AG04450 (cell line): ENCODE measurements at regions not wholly inside any gene's neighbourhood (a gene's known extent, or its start where the extent isn't known, plus 50 kb on each side); places are given as distances from the start of the nearest gene placed in this dataset.
"Not testable (repeated sequence)": the region's sequence is repeated elsewhere in the genome, so short reads cannot be mapped to it uniquely, and the experiment has no call there.

ENCODE experiments used
- CTCF ChIA-PET: fragments of 300-600, 350-600 bp; formaldehyde crosslinking; extraction: SDS; loops from one replicate; lab custom pipeline; 2022; ENCODE audit warnings: antibody characterized with exemption, inconsistent platforms; lab: Charles Lee
- POLR2A ChIA-PET: fragments of 350-600 bp; formaldehyde crosslinking; extraction: SDS; loops from one replicate; lab custom pipeline; 2021; ENCODE audit warnings: antibody characterized with exemption, inconsistent platforms; lab: Yijun Ruan, JAX
- DNase-seq: peaks from one replicate; pipeline ENCODE4 v3.0.0-alpha.2; 2011; ENCODE audit warnings: low read depth, low spot score
- H3K27ac ChIP-seq: one replicate; pipeline ENCODE4 v1.5.1; 2012; ENCODE audit warnings: low read depth, low read length, control low read depth
- H3K27me3 ChIP-seq: one replicate; pipeline ENCODE4 v1.6.0; 2012; ENCODE audit warnings: low read length; ENCODE audit not compliant: control insufficient read depth, insufficient read depth
- H3K4me3 ChIP-seq: 2 replicates; pipeline ENCODE4 v1.5.1; 2011; ENCODE audit warnings: mild to moderate bottlenecking, low read depth, low read length, control low read depth
- H3K9me3 ChIP-seq: 2 replicates; pipeline ENCODE4 v1.5.1; 2012; ENCODE audit warnings: low read length; ENCODE audit not compliant: control insufficient read depth, insufficient read depth
- TF ChIP-seq, protein P1 (sequence below): IDR thresholded peaks from 2 replicates; pipeline ENCODE4 v1.5.1; 2011; ENCODE audit warnings: low read depth, low read length, control low read depth, inconsistent platforms

DNA sequence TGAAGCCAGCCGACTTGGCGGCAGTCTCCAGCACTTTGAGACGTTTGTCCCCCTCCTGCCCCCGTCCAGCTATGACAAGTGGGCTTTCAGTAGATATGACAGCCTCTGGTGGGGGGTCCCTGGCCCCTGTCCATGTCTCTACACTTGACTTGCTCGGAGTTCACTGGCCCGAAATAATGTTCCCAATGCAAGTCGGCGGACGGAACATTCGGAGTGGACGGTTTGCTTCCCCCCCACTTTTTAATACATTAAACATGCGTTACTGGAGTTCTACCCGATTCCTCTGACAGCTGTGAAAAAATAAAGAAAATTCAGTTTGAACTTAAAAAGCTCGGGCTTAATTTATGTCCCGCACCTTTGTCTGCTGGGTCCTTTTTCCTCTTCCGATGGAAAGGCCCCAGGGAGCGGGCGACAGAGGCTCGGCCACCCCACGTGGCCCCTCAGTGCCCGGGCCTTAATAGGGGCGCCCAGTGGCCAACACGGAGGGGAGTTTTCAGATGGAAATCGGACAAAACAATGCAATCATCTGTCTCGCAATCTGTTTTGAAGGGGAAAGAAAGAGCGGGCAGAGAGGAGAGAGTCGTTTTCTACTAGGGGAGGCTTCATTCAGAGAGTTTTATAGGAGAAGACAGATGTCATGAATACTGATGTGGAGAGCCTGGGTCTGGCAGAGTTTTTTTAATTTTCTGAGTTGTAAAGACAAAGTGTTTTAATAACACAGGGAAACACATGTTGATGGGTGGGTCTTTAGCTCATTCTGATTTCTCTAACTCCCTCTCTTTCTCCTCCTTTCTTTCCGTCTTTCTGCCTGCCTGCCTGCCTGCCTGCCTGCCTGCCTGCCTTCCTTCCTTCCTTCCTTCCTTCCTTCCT lies 50.2 kb downstream of the SMIM38 start:
- no peak overlapping the region for H3K27ac ChIP-seq
- ChIA-PET CTCF (interaction anchor here (0.6 kb wide), 1 partner anchor 93 kb away, joined by 3 read pairs; no protein-coding TSS in a partner anchor), POLR2A (no interaction called here)
- peaks cover 7% of the 10 kb centered on the region for H3K27me3 ChIP-seq
- TF ChIP-seq, protein P1, sequence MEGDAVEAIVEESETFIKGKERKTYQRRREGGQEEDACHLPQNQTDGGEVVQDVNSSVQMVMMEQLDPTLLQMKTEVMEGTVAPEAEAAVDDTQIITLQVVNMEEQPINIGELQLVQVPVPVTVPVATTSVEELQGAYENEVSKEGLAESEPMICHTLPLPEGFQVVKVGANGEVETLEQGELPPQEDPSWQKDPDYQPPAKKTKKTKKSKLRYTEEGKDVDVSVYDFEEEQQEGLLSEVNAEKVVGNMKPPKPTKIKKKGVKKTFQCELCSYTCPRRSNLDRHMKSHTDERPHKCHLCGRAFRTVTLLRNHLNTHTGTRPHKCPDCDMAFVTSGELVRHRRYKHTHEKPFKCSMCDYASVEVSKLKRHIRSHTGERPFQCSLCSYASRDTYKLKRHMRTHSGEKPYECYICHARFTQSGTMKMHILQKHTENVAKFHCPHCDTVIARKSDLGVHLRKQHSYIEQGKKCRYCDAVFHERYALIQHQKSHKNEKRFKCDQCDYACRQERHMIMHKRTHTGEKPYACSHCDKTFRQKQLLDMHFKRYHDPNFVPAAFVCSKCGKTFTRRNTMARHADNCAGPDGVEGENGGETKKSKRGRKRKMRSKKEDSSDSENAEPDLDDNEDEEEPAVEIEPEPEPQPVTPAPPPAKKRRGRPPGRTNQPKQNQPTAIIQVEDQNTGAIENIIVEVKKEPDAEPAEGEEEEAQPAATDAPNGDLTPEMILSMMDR, result no peak
- H3K4me3 ChIP-seq, result no peak overlapping the region
- no peak for DNase-seq
- peaks cover 24% of the 10 kb centered on the region for H3K9me3 ChIP-seq

DNA sequence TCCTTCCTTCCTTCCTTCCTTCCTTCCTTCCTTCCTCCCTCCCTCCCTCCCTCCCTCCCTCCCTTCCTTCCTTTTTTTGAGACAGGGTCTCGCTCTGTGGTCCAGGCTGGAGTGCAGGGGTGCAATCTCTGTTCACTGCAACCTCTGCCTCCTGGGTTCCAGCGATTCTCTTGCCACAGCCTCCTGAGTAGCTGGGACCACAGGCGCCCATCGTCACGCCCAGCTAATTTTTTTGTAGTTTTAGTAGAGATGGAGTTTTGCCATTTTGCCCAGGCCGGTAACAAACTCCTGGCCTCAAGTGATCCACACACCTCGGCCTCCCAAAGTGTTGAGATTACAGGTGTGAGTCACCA lies 50.9 kb downstream of the SMIM38 start:
- POLR2A ChIA-PET, H3K4me3 ChIP-seq, H3K27me3 ChIP-seq, DNase-seq, H3K27ac ChIP-seq: not testable (repeated sequence)
- CTCF ChIA-PET, result interaction anchor here (0.6 kb wide), 1 partner anchor 92 kb away, joined by 3 read pairs; no protein-coding TSS in a partner anchor
- peaks cover 24% of the 10 kb centered on the region for H3K9me3 ChIP-seq

- H3K4me3 ChIP-seq, result no peak overlapping the region
- no peak for DNase-seq
- peaks cover 24% of the 10 kb centered on the region for H3K9me3 ChIP-seq
- TF ChIP-seq, protein P1, result no peak
- H3K27me3 ChIP-seq, result peaks cover 3% of the 10 kb centered on the region
- POLR2A ChIA-PET, result no interaction called here
- no peak overlapping the region for H3K27ac ChIP-seq
- CTCF ChIA-PET, result no interaction called here
Observed at GRCh38 chr11:69207165-69207889, 51.6 kb downstream of the SMIM38 start.

GRCh38 chr11:69208190-69209037 lies 52.7 kb downstream of the SMIM38 start:
- ChIA-PET CTCF (interaction anchor here (0.6 kb wide), 1 partner anchor 79 kb away, joined by 4 read pairs; no protein-coding TSS in a partner anchor), POLR2A (no interaction called here)
- DNase-seq, result no peak
- Histone ChIP-seq H3K27ac (no peak overlapping the region), H3K4me3 (no peak overlapping the region), H3K9me3 (peaks cover 19% of the 10 kb centered on the region), H3K27me3 (peaks cover 3% of the 10 kb centered on the region)
- TF ChIP-seq, protein P1, result no peak

- TF ChIP-seq, protein P1, result no peak
- no peak overlapping the region for H3K27ac ChIP-seq
- H3K9me3 ChIP-seq, result peaks cover 19% of the 10 kb centered on the region
- ChIA-PET POLR2A (no interaction called here), CTCF (interaction anchor here (0.6 kb wide), 1 partner anchor 78 kb away, joined by 4 read pairs; no protein-coding TSS in a partner anchor)
- no peak for DNase-seq
- H3K4me3 ChIP-seq, result no peak overlapping the region
- peaks cover 3% of the 10 kb centered on the region for H3K27me3 ChIP-seq
Observed at GRCh38 chr11:69209038-69209350, 53.3 kb downstream of the SMIM38 start.
